H9 (cell line): ENCODE measurements at regions not wholly inside any gene's neighbourhood (a gene's known extent, or its start where the extent isn't known, plus 50 kb on each side); places are given as distances from the start of the nearest gene placed in this dataset.

Experiments
- DNase-seq: peaks from one replicate; pipeline ENCODE4 v3.0.0-alpha.2; 2017
- H2AFZ ChIP-seq: one replicate; pipeline ENCODE4 v1.6.1; 2013; ENCODE audit warnings: mild to moderate bottlenecking, low read length, control low read depth, moderate library complexity
- H2AK5ac ChIP-seq: 2 replicates; pipeline ENCODE4 v1.6.1; 2013; ENCODE audit warnings: low read length, control low read depth, mixed read lengths; ENCODE audit not compliant: insufficient read length
- H2BK120ac ChIP-seq: one replicate; pipeline ENCODE4 v1.6.1; 2013; ENCODE audit warnings: low read depth, mild to moderate bottlenecking, low read length, control low read depth, inconsistent platforms; ENCODE audit not compliant: poor library complexity, severe bottlenecking
- H2BK12ac ChIP-seq: 2 replicates; pipeline ENCODE4 v1.6.1; 2013; ENCODE audit warnings: low read length, control low read depth, mixed read lengths, low read depth; ENCODE audit not compliant: insufficient read length
- H2BK15ac ChIP-seq: 2 replicates; pipeline ENCODE4 v1.6.1; 2013; ENCODE audit warnings: low read depth, low read length, control low read depth
- H2BK20ac ChIP-seq: one replicate; pipeline ENCODE4 v1.6.1; 2013; ENCODE audit warnings: low read depth, mild to moderate bottlenecking, low read length, control low read depth, inconsistent platforms; ENCODE audit not compliant: poor library complexity, severe bottlenecking
- H2BK5ac ChIP-seq: 2 replicates; pipeline ENCODE4 v1.6.1; 2013; ENCODE audit warnings: low read length, control low read depth, mixed read lengths; ENCODE audit not compliant: insufficient read length
- H3K14ac ChIP-seq: 2 replicates; pipeline ENCODE4 v1.6.1; 2013; ENCODE audit warnings: low read length, control low read depth; ENCODE audit not compliant: insufficient read depth
- H3K18ac ChIP-seq: 2 replicates; pipeline ENCODE4 v1.6.1; 2013; ENCODE audit warnings: low read depth, mild to moderate bottlenecking, mixed read lengths, low read length, control low read depth; ENCODE audit not compliant: insufficient read length
- H3K23ac ChIP-seq: 2 replicates; pipeline ENCODE4 v1.6.1; 2013; ENCODE audit warnings: low read length, control low read depth, mixed read lengths, low read depth; ENCODE audit not compliant: insufficient read length
- H3K23me2 ChIP-seq: 2 replicates; pipeline ENCODE4 v1.6.1; 2013; ENCODE audit warnings: low read depth, mild to moderate bottlenecking, mixed read lengths, low read length, control low read depth; ENCODE audit not compliant: insufficient read length, poor library complexity, severe bottlenecking
- H3K27ac ChIP-seq: 2 replicates; pipeline ENCODE4 v1.5.1; 2013; ENCODE audit warnings: low read length, control low read depth, mixed read lengths, low read depth; ENCODE audit not compliant: insufficient read length
- H3K27me3 ChIP-seq: 2 replicates; pipeline ENCODE4 v1.6.1; 2013; ENCODE audit warnings: low read length, control low read depth, inconsistent platforms; ENCODE audit not compliant: insufficient read depth
- H3K4ac ChIP-seq: 2 replicates; pipeline ENCODE4 v1.6.1; 2013; ENCODE audit warnings: low read depth, mild to moderate bottlenecking, control low read depth, inconsistent platforms, low read length, moderate library complexity
- H3K4me1 ChIP-seq: 2 replicates; pipeline ENCODE4 v1.6.1; 2013; ENCODE audit warnings: low read length, control low read depth, inconsistent platforms; ENCODE audit not compliant: insufficient read depth
- H3K4me2 ChIP-seq: 2 replicates; pipeline ENCODE4 v1.6.1; 2013; ENCODE audit warnings: low read length, control low read depth, mixed read lengths; ENCODE audit not compliant: insufficient read length, insufficient read depth
- H3K56ac ChIP-seq: 2 replicates; pipeline ENCODE4 v1.6.1; 2013; ENCODE audit warnings: low read depth, mild to moderate bottlenecking, mixed read lengths, low read length, control low read depth; ENCODE audit not compliant: insufficient read length
- H3K79me1 ChIP-seq: 2 replicates; pipeline ENCODE4 v1.6.1; 2013; ENCODE audit warnings: low read depth, mild to moderate bottlenecking, moderate library complexity, low read length, control low read depth, inconsistent platforms; ENCODE audit not compliant: insufficient read depth, poor library complexity, severe bottlenecking
- H3K79me2 ChIP-seq: 2 replicates; pipeline ENCODE4 v1.6.1; 2013; ENCODE audit warnings: low read length, control low read depth, inconsistent platforms; ENCODE audit not compliant: insufficient read depth
- H3K9ac ChIP-seq: 2 replicates; pipeline ENCODE4 v1.6.1; 2013; ENCODE audit warnings: low read length, control low read depth, mixed read lengths; ENCODE audit not compliant: insufficient read length; ENCODE audit errors: extremely low read depth
- H3K9me3 ChIP-seq: one replicate; pipeline ENCODE4 v1.6.1; 2013; ENCODE audit warnings: low read depth, low read length, inconsistent platforms; ENCODE audit not compliant: control insufficient read depth
- H3T11ph ChIP-seq: one replicate; pipeline ENCODE4 v1.6.1; 2013; ENCODE audit warnings: mild to moderate bottlenecking, low read length, control low read depth, inconsistent platforms
- H4K20me1 ChIP-seq: one replicate; pipeline ENCODE4 v1.6.1; 2013; ENCODE audit not compliant: control insufficient read depth, insufficient read length, insufficient read depth
- H4K5ac ChIP-seq: 2 replicates; pipeline ENCODE4 v1.6.1; 2013; ENCODE audit warnings: low read depth, mild to moderate bottlenecking, mixed read lengths, low read length, control low read depth; ENCODE audit not compliant: insufficient read length
- H4K8ac ChIP-seq: replicated peaks from 2 replicates; pipeline ENCODE4 v1.6.1; 2013; ENCODE audit warnings: low read length, control low read depth, mixed read lengths, low read depth; ENCODE audit not compliant: insufficient read length
- H4K91ac ChIP-seq: 2 replicates; pipeline ENCODE4 v1.6.1; 2013; ENCODE audit warnings: low read depth, mild to moderate bottlenecking, moderate library complexity, mixed read lengths, low read length, control low read depth; ENCODE audit not compliant: insufficient read length
- H3K27ac Mint-ChIP-seq, 3 experiments: 2 replicates in 2 of 3; 3 replicates in 1 of 3; pipeline ENCODE4 v1.8.0; 2020 to 2021; ENCODE audit warnings: mixed read lengths in 3 of 3, mild to moderate bottlenecking in 1 of 3, moderate library complexity in 1 of 3
- H3K27me3 Mint-ChIP-seq: 2 replicates; pipeline ENCODE4 v1.8.0; 2021; ENCODE audit warnings: low read depth, mild to moderate bottlenecking, moderate library complexity, mixed read lengths
- H3K36me3 Mint-ChIP-seq, 3 experiments: 2 replicates in 2 of 3; 3 replicates in 1 of 3; pipeline ENCODE4 v1.8.0; 2020 to 2021; ENCODE audit warnings: low read depth in 3 of 3, mixed read lengths in 3 of 3; ENCODE audit not compliant: insufficient read depth in 1 of 3
- H3K4me1 Mint-ChIP-seq, 2 experiments: 2 replicates each; pipeline ENCODE4 v1.8.0; 2020; ENCODE audit warnings: mixed read lengths in 2 of 2
- H3K4me3 Mint-ChIP-seq, 2 experiments: 2 replicates in 1 of 2; 3 replicates in 1 of 2; pipeline ENCODE4 v1.8.0; 2020 to 2021; ENCODE audit warnings: mild to moderate bottlenecking in 2 of 2, mixed read lengths in 2 of 2, moderate library complexity in 1 of 2
- H3K9me3 Mint-ChIP-seq, 2 experiments: 2 replicates in 1 of 2; 3 replicates in 1 of 2; pipeline ENCODE4 v1.8.0; 2020; ENCODE audit warnings: mild to moderate bottlenecking in 2 of 2, mixed read lengths in 2 of 2, moderate library complexity in 1 of 2
- WGBS: extraction: QIAGEN DNeasy Blood & Tissue Kit; methylation state at CpG from one replicate; pipeline ENCODE4 v1.1.7; 2013; ENCODE audit warnings: missing lambda C conversion rate, low lambda C conversion rate, mixed read lengths; ENCODE audit not compliant: insufficient read length; ENCODE audit errors: extremely low coverage; 5-methylcytosine and 5-hydroxymethylcytosine counted together
- TF ChIP-seq, protein P1 (sequence below): fragments of 200-600 bp; sonication (generic); conservative IDR thresholded peaks from 3 replicates; pipeline ENCODE4 v1.8.0; 2021; ENCODE audit warnings: antibody characterized with exemption, mild to moderate bottlenecking

DNA sequence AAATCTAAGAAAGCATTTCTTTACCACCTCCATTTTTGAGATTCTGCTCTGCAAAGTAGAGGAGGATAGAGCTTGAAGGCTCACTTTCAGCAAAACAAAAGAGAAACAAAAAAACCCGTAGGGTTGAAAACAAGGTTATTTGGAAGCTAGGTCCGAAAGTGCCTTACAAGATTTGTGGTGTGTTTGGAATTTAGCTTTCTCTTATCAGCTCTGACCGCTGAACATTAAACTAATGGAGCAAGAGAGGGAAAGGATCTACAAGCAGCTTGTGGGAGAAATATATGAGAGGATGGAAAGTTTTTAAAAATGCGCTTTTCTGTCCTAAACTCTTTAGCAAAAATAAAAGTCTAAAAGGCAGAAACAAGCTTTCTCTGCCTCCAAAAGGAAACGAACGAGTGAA lies 545.5 kb downstream of the NTRK3 start:
- no peak for DNase-seq
- Histone ChIP-seq H3K14ac (no peak overlapping the region), H2BK20ac (no peak overlapping the region), H2BK12ac (no peak overlapping the region), H4K91ac (no peak overlapping the region), H2AK5ac (no peak overlapping the region), H3K4me2 (no peak overlapping the region), H3K56ac (no peak overlapping the region), H3K9me3 (no peaks in the 10 kb centered on the region), H3K18ac (no peak overlapping the region), H4K8ac (no peak overlapping the region), H3K27me3 (no peaks in the 10 kb centered on the region), H2BK5ac (no peak overlapping the region), H4K20me1 (no peaks in the 10 kb centered on the region), H3K27ac (no peak overlapping the region), H2BK120ac (no peak overlapping the region), H3T11ph (no peak overlapping the region), H3K4ac (no peak overlapping the region), H4K5ac (no peak overlapping the region), H3K79me1 (no peaks in the 10 kb centered on the region), H3K4me1 (no peaks in the 10 kb centered on the region), H3K79me2 (no peaks in the 10 kb centered on the region), H3K9ac (no peak overlapping the region), H2BK15ac (no peak overlapping the region), H2AFZ (no peak overlapping the region), H3K23ac (no peak overlapping the region), H3K23me2 (no peaks in the 10 kb centered on the region)
- Mint-ChIP-seq H3K4me3 (no peak overlapping the region), H3K4me1 (peaks cover 0 to 4% of the 10 kb centered on the region in 2 experiments; a peak in 2 of 4 replicates), H3K27ac (no peak overlapping the region), H3K9me3 (no peaks in the 10 kb centered on the region), H3K36me3 (no peaks in the 10 kb centered on the region), H3K27me3 (peaks cover 1% of the 10 kb centered on the region)
- TF ChIP-seq, protein P1, sequence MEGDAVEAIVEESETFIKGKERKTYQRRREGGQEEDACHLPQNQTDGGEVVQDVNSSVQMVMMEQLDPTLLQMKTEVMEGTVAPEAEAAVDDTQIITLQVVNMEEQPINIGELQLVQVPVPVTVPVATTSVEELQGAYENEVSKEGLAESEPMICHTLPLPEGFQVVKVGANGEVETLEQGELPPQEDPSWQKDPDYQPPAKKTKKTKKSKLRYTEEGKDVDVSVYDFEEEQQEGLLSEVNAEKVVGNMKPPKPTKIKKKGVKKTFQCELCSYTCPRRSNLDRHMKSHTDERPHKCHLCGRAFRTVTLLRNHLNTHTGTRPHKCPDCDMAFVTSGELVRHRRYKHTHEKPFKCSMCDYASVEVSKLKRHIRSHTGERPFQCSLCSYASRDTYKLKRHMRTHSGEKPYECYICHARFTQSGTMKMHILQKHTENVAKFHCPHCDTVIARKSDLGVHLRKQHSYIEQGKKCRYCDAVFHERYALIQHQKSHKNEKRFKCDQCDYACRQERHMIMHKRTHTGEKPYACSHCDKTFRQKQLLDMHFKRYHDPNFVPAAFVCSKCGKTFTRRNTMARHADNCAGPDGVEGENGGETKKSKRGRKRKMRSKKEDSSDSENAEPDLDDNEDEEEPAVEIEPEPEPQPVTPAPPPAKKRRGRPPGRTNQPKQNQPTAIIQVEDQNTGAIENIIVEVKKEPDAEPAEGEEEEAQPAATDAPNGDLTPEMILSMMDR: no peak
- WGBS: no CpG with 5 or more reads among the region's 6 CpGs
